ENCODE measurements at regions not wholly inside any gene's neighbourhood (a gene's known extent, or its start where the extent isn't known, plus 50 kb on each side); places are given as distances from the start of the nearest gene placed in this dataset.

DNA sequence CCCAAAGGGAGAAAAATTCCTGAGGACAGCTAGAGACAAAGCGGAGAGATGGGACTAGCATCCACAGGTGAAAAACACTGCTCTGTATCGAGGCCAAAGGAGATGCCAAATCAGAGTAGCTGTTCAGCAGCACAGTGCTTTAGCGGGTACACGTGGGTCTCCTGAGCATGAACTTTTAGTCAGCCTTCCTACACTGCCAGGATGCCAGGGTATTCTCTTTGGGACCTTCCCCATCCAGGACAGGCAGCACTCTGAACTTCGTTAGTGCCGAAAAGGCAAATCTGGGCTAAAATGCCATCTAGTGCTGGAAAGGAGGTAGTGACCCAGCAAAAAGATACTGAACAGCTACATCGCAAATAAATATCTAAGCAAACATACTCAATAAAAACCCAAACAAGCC is 64.9 kb downstream of the C6orf58 start:
- DNase-seq, result no peak
- Histone ChIP-seq H3K27ac (ENCODE audit: low read length) (no peak overlapping the region), H3K9me3 (ENCODE audit: control insufficient read depth, low read length) (no peaks in the 10 kb centered on the region), H3K4me3 (ENCODE audit: low read length) (no peak overlapping the region), H3K4me1 (ENCODE audit: control insufficient read depth, insufficient read depth, low read length) (no peaks in the 10 kb centered on the region), H3K27me3 (ENCODE audit: control insufficient read depth, insufficient read depth) (no peaks in the 10 kb centered on the region)
- ATAC-seq, result peak in 1 of 2 donors; percentile 32
- 39% methylated on average over 7 of the region's 7 CpGs for WGBS
- intact Hi-C loops (cut with DNase I), result loop anchor here in 1 of 4 donors (5.0 kb wide), 1 partner anchor 35 kb away; no protein-coding TSS in a partner anchor
